Central memory CD4-positive, alpha-beta T cell (primary cell): ENCODE measurements at regions not wholly inside any gene's neighbourhood (a gene's known extent, or its start where the extent isn't known, plus 50 kb on each side); places are given as distances from the start of the nearest gene placed in this dataset.

Source experiments
- DNase-seq: peaks from one replicate; pipeline ENCODE4 v3.0.0; 2022

DNA sequence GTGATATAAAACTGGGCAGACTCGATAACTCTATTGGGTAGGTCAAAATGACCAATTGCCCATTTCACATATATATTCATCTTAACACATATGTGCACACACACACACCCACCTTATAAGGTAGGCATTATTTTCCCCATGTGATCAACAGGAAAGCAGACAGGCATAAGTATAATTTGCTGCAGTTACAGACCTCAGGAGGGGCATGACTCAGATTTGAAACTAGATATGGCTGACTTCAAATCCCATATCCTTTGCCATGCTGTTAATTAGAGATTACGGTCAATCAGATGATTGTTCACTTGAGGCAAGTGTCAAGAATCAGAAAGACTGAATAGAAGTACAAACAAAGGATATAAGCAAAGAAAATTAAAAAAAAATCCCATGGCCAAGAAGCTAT is 910.6 kb downstream of the NTRK3 start:
- no peak for DNase-seq

DNA sequence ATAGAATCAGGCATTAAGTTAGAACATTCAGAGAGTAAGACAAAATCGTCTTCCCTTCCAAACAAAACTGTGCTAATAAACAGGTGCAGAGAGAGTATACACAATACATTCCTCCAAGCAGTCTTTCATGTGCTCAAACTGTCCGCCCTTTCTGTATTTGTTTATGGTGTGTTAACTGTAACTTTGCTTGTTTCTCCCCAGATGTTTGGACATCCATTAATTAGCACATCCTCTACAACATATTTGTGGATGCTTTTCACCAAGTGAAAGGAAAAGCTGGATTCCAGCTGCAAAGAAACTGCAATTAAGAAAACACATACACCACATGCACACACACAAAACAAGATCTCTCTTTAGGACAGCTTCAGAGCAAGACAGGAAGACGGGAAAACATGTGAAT is 912.6 kb downstream of the NTRK3 start:
- no peak for DNase-seq

DNA sequence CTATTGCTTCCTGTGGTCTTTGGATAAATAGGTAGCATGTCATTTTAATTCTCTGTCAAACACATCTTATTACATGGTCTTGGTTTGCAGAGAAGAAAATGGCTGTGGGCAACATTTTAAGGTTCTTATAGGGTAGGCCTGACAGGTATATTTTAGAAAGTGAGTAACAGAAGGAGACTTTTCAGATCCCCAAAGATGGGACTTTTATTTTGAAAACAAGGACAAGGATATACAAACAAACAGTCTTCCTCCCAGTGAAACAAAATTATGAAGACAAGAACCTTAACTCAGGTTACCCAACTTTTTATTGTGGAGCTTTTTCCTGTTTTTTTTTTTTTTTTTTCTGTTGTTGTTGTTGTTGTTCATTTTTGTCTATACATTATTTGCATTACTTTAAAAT is 916.2 kb downstream of the NTRK3 start:
- no peak for DNase-seq

DNA sequence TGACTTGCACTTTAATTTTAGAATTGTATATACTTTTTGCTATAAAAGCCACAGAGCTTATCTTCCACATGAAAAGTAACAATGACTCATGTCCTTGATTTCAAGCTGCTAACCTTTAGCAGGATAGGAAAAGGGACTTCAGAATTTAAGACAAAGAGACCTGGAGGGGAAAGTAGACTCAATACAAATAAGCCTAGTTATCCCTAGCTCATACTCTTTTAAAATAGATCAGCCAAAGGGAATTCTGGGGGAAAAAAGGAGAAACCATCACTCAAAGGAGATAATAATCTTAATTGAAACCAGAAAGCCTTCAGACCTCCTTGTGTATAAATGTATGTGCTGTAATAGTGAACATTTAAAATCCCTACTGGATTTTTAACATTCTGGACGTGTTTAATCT is 930.3 kb downstream of the NTRK3 start:
- DNase-seq, result no peak

DNA sequence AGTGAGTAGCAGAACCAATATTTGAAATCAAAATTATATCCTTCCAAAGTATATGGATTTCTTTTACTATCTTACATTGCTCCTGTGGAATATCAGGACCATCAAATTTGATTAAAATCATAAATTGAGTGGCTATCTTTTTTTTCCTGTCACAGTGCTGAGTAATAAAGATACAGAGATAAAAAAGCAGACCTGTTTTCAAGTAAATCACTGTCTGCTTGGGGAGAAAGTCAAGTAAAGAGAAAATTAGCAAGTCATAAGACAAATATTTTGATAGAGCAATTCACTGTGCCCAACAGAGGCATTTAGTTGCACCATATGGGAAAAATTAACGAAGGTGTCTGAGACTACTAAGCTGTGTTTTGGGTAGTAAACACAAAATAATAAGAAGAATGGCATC is 933.7 kb downstream of the NTRK3 start:
- no peak for DNase-seq

DNA sequence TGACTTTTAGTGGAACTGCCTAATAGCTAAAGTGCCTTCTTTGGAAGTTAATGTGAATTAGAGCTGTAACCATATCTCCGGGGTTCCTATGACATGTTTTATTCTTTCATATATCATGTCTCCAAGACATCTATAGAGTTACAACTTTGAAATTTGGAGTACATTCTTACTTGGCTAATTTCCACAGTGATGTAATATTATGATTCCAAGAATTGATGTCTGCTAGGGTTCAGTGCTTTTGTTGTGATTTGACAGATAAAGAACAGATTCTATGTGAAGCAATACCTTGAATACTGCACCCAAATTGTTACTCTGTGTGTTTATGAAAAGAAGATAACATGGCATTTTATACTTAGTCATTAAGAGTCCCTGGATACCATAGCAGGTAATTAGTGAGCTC is 934.3 kb downstream of the NTRK3 start:
- DNase-seq, result no peak

DNA sequence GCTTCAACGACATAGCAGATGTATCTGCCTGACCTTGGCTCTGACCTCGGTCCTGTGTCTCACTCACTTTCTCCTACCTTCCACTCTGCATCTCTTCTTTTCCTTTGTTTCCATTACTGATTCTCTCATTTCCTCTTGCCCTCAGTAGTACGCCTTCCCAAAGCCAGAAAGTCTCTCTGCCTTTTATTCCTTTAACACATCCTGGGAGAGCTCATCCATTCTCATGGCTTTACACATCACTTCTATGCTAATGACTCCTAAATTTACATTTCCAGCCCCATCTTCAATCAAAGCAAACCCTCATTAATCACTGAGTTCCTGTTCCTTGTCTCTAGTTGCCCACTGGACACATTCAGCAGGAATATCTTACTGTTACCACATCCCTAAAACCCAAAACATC is 938.6 kb downstream of the NTRK3 start:
- no peak for DNase-seq

DNA sequence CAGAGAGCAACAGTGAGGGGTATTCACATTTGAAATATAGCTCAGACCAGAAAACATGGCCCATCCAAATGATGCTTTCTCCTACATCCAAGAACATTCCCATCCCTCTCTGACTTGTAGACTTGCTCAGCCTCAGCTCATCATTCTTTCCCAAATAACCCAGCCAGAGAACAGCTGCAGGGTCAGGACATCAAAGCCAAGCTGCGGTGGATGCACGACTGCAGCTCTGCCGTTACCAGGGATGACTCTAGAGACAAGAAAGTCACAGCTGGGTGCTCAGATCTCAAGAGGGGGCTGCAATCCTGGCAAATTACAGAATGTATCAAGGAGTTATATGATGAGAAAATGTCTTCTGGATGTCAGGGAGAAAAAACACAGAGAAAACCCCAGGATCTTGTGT is 944.3 kb downstream of the NTRK3 start:
- no peak for DNase-seq

DNA sequence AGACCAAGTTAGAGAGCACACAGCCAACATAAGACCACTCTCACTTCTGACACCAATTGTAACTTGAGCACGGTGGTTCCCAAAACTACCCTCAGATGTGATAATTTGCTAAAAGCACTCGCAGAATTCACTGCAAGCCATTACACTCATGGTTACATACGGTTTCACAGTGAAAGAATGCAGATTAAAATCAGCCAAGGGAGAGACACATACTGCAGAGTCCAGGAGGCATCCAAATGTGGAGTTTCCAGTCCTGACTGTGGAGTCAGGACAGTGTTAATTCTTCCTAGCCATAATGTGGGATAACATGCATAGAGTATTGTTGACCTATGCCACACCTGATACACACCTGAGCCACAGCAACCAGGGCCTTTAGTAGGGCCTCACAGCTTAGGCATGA is 956.4 kb downstream of the NTRK3 start:
- DNase-seq, result no peak

DNA sequence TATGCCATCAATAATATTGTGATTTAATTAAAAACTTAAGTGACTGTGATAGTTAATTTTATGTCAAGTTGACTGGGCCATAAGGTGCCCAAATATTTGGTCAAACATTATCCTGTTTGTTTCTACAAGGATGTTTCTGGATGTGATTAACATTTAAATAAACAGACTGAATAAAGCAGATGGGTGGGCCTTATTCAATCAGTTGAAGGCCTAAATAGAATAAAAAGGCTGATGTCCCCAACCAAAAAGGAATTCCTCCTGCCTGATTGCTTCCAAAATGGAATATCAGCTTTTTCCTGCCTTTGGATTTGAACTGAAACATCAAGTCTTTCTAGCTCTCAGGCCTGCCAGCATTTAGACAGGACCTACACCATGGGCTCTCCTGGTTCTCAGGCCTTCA is 961.7 kb downstream of the NTRK3 start:
- DNase-seq, result no peak

DNA sequence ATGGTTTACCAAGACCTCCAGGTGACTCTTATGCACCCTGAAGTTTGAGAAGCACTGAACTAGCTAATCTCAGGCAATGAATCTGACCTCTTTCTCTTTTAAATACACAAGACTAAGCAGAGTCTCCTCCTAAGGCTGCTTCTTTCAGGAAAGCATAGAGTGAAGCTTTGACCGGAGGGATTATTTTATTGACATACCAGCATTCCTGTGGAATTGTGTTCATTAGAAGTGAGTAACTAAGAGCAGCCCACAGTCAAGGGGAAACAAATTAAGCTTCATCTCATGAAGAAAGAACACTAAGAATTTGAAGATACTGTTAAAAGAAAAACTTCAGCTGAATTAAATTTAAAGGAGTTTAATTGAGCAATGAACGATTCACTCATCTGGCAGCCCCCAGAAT is 963.5 kb downstream of the NTRK3 start:
- no peak for DNase-seq

DNA sequence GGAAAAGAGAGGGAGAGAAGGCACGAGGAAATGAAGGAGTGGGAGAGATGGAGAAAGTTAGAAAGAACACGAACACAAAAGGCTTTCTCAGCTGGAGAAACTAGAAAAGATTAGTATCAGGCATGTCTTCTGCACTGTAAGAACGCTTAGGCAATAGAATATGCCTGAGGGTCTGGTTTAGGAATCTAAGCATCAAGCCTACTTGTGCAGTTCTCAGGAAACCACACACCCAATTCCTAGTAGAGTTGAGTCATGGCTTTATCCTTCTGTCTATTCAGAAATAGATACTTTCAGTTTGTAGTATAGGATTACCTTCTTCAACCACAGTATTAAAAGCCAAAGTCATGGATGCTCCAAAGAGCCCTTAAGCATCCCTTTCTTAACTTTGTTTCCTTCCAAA is 969.4 kb downstream of the NTRK3 start:
- no peak for DNase-seq

DNA sequence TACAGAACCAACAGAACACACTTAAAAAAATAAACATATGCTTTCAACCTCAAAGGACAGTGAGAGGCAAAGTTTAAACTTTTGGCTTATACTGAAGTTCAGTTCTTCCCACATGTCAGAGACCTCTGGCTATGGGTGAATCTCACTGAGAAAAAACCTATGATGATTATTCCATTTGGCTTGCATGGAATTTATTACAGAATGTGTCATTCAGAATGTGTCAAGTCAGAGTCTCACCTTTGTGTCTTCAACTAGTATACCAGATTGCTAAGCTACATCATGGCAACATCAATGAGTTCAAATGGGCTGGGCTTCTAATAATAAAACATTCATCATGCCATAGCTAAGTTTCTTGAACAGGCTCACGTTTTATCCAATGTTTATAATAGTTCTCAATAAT is 987.0 kb downstream of the NTRK3 start:
- no peak for DNase-seq

DNA sequence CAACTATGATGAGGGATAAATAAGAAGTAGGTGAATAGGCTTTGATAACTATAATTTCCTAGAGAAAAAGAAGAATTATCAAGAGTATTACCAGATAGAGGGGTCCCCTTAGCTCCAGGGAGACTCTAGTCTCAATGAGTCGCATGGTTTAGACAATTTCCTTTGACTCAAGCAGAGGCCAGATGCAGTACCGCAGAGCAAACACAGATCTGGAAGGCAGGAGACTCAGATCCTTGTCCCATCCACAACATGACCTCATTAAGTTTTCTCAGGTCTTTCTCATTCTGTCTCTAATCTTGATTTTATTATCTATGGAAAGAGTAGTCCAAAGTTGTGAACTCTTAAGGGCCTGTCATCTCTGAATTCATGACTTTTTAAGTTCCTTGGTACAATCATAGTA is 987.9 kb downstream of the NTRK3 start:
- no peak for DNase-seq

DNA sequence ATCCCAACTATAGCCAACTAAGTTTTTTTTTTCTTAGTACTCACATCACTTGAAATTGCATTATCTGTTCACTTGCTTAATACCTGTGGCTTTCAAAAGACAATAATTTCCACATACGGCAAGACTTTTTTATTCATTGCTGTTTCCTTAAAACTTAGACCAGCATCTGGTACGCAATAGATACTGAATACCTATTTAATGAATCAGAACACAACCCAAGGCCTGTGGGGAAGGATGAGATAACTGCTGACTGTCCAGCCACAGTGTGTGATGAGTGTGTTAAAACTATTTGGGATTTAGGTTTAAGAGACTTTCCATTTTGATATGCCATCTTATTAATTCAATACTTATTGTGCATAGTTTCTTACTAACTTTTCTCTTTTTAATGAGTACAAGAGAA is 988.7 kb downstream of the NTRK3 start:
- DNase-seq, result no peak

DNA sequence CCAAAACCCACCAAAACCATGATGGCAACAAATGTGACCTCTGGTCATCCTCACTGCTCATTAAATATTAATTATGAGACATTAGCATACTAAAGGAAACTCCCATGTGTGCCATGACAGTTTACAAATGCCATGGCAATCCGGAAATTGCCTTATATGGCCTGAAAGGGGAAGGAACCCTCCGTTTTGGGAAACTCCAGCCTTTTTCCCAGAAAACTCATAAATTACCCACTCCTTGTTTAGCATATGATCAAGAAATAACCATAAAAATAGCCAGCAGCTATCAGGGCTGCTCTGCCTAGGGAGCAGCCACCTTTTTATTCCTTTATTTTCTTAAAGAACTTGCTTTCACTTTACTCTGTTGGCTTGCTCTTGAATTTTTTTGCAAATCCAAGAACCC is 992.7 kb downstream of the NTRK3 start:
- no peak for DNase-seq

DNA sequence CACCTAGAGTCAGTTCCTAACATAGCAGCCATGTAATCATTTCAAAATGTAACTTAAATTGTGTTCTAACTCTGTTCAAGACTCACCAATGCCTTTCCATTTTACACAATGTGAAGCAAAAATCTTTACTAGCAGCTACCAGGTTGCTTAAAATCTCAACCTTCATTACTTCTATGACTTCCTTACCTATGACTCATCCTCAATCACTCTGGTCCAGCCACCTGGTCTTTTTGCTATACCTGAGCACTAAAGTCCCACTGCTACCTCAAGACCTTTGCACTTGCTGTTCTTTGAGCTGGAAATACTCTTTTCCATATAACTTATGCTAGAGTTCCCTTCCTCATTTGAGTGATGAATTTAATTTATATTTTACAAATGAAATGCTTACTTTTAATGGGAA is 993.2 kb downstream of the NTRK3 start:
- DNase-seq, result no peak

DNA sequence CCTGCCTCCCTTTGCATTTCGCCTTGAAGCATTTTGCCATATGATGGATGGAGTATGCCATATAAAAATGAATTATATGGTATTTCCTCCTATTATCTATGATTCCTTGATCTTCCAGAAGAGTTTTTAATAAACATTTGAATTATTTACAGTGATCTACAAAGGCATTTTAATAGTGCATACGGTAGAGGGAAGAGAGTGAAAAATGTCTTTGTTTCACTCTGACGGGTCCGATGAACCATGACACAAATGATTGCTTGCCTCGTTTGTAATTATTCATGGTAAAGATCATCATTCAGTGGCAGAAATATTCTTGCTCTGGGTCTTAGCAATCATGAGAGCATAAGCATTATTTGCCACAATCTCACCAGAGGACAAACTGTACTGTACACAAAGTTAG is 1010.9 kb downstream of the NTRK3 start:
- DNase-seq, result no peak

DNA sequence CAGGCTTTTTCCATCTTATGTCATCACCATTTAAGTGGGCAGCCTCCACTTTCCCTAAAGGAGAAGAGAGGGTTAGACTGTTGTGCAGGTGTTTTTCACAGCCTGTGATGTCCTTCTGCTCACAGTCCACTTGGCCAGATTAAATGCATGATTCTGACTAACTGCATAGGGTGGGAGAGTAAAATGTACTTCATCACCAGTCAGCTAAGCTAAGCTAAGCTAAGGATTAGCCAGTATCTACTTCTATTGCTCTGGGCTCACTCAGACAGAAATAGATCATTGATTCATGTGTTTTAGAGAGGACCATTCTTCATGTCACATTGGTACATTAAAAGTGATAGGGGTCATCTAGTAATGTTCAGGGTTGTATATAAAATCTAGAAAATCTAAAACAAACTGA is 1013.1 kb downstream of the NTRK3 start:
- DNase-seq, result no peak

DNA sequence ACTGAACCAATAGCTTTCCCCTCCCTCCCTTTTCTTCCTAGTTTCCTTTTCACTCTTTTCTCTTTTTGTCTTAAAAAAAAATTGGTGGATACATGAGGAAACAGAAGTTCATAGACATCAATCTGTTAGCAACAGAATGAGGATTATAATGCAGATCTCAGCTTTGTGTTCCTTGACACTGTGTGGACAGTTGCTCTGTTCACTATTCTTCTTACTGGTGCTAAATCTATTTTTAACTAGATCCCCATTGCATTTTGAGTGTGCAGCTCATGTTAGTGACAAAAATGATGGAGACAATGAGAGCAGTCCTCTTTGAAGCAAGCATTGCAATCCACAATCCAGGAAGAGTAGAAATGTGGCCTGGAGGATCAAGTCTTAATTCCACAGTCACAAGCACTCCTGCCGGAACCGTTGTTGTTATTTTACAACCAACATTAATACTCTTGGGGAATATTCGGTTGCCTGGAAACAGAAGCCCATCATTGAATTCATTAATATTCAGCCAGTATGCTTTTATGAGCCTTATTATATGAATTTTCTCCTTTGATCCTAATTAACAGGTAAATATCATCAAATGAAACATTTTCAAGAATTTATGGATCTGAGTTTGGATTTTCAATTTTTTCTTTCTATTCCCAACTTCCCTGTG is 1016.8 kb downstream of the NTRK3 start:
- DNase-seq, result no peak

DNA sequence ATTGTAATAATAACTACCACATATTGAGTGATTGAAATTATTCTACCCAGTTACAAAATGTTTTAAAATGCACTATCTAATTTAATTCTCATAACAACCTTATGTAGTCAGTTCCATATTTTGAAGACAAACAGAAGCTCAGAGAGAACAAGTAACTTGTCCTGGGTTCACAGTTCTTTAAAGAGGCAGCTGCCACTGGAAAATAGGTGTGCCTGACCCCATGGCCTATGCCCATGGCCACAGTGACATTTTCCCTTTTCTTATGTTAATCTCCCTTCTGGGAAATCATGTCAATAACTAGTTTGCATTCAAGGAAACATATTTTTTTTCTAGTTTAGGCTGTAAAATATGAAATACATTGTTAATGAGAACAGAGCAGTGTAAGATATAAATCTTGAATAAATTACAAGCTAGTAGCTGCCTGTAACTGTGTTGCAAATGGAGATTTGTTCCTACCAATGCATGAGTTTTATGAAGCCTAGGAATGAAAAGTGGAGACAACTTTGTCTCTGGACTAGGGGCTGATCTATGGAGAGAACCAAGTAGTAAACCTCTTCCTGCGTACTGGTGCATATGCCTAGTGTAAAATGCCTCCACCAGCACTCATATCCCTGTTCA is 1018.0 kb downstream of the NTRK3 start:
- no peak for DNase-seq

DNA sequence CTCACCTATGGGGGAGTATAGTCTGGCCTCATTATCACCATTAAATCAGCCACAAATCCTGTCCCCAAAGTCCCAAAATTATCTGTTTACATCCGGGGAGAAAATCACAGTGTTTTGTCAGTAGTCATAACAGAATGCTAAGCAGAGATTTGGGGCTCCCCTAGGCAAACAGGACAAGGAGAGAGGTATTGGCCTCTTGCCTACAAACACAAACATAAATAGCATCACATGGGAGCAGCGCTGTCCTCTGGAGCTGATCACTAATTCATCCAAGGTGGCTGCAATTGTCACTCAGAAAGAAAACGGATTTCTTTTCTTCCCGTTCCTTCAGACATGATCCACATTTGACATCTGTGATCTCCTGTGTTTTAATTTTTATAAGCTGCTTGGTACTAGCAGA is 1028.1 kb downstream of the NTRK3 start:
- DNase-seq, result no peak

DNA sequence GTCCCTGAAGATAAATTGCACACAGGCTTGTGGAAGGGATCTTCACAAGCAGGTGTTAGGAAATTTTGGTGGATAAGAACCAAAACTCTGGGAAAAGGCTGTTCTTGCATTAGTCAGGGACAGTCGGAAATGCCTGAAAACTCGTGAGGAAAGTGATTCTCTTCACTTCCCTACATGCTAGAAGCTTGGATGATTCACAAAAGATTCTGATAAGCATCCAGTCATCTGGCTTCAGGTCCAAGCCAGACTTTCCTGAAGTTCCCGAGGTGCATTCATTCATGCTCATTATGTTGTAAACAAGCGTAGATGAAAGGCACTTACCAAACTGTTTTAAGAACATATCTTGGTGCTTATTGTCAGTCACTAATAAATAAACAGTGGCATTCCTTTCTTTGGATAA is 1028.7 kb downstream of the NTRK3 start:
- no peak for DNase-seq

DNA sequence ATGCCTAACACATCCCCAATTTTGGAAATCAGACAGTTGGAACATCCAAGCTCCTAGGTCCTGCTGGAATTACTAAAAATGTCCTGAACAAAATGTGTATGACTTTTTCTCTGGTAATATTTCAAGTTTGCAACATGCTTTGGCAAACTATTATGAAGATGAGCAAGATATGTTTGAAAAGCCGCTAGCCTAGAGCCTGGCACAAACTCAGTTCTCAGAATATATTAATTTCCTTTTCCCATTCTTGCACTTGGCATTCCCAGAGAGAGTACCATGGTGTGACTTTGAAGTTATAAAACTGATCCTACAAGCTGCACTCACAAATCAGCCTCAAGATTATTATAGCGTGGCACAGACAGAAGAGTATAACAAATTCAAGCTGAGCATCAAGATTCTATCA is 1031.1 kb downstream of the NTRK3 start:
- no peak for DNase-seq

DNA sequence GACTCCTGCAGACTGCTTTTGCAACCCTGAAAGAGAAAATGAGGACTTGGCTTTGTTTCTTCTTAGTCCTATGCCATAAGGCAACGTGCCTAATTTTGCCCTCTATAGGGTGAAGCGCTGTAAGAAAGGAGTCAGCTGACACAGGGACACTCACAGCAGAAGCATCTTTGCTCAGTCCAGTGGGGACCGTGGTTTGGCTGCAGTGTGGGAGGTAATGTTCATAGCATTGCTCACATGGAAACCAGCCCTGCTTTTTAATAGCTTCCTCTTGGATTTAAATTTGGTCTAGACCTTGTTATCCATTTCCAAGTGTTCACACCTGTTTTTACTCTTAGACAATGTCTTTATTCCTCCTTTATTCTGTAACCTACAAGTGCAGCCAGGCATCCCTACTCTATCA is 1032.1 kb downstream of the NTRK3 start:
- DNase-seq, result no peak
